T-helper 2 cell treated with Interferon-gamma antibody and Interleukin-4, amounts not matched to agents 5 μg/mL and 100 μg/mL, for 36 hours (primary cell): ENCODE measurements at regions not wholly inside any gene's neighbourhood (a gene's known extent, or its start where the extent isn't known, plus 50 kb on each side); places are given as distances from the start of the nearest gene placed in this dataset.

ENCODE experiments used
- DNase-seq: peaks from one replicate; pipeline ENCODE4 v3.0.0; 2021; ENCODE audit warnings: low spot score
- H3K27ac Mint-ChIP-seq: one replicate; pipeline ENCODE4 v1.8.0; 2021; ENCODE audit warnings: mild to moderate bottlenecking, mixed read lengths
- H3K27me3 Mint-ChIP-seq: one replicate; pipeline ENCODE4 v1.8.0; 2021; ENCODE audit warnings: low read depth, mixed read lengths
- H3K36me3 Mint-ChIP-seq: one replicate; pipeline ENCODE4 v1.8.0; 2021; ENCODE audit warnings: low read depth, mixed read lengths
- H3K4me1 Mint-ChIP-seq: one replicate; pipeline ENCODE4 v1.8.0; 2021; ENCODE audit warnings: low read depth, mixed read lengths
- H3K4me3 Mint-ChIP-seq: one replicate; pipeline ENCODE4 v1.8.0; 2022; ENCODE audit warnings: mild to moderate bottlenecking, moderate library complexity, mixed read lengths
- H3K9me3 Mint-ChIP-seq: one replicate; pipeline ENCODE4 v1.8.0; 2021; ENCODE audit warnings: mixed read lengths

- no peak overlapping the region for H3K4me3 Mint-ChIP-seq
- no peaks in the 10 kb centered on the region for H3K9me3 Mint-ChIP-seq
- DNase-seq, result no peak
- no peak overlapping the region for H3K27ac Mint-ChIP-seq
- H3K27me3 Mint-ChIP-seq, result no peaks in the 10 kb centered on the region
- H3K4me1 Mint-ChIP-seq, result no peaks in the 10 kb centered on the region
- no peaks in the 10 kb centered on the region for H3K36me3 Mint-ChIP-seq
Measured at GRCh38 chr11:116244439-116244838, 528.3 kb downstream of the BUD13 start.

- H3K4me3 Mint-ChIP-seq, result no peak overlapping the region
- H3K36me3 Mint-ChIP-seq, result no peaks in the 10 kb centered on the region
- no peak for DNase-seq
Measured at GRCh38 chr11:116243991-116244390, 528.8 kb downstream of the BUD13 start.

DNA sequence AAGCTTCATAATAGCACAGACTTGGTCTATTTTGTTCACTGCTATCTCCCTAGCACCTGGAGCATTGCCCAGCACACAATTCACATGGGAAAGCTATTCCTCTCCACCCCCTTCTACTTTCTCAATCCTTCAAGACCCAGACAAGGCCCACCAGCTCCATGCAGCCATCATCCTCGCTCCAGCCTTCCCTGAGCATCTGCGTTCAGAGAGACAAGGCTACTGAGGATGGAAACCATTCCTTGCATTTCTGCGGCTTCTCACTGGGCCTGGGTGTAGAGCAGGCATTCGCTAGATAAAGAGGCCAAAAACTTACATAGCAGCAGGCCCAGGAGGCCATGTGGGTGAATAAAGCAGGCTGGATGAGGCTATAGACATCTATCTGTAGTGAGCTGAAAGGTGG, 530.8 kb downstream of the BUD13 start:
- DNase-seq, result no peak
- H3K4me1 Mint-ChIP-seq, result no peaks in the 10 kb centered on the region
- H3K9me3 Mint-ChIP-seq, result no peaks in the 10 kb centered on the region
- no peak overlapping the region for H3K27ac Mint-ChIP-seq
- H3K4me3 Mint-ChIP-seq, result no peak overlapping the region
- H3K27me3 Mint-ChIP-seq, result no peaks in the 10 kb centered on the region
- no peaks in the 10 kb centered on the region for H3K36me3 Mint-ChIP-seq

More at GRCh38 chr11:116243991-116244390, 528.8 kb downstream of the BUD13 start:
- H3K9me3 Mint-ChIP-seq, result no peaks in the 10 kb centered on the region
- H3K27ac Mint-ChIP-seq, result no peak overlapping the region
- no peaks in the 10 kb centered on the region for H3K27me3 Mint-ChIP-seq
- H3K4me1 Mint-ChIP-seq, result no peaks in the 10 kb centered on the region

- no peak overlapping the region for H3K4me3 Mint-ChIP-seq
- no peak for DNase-seq
- H3K27me3 Mint-ChIP-seq, result no peaks in the 10 kb centered on the region
- H3K9me3 Mint-ChIP-seq, result no peaks in the 10 kb centered on the region
- no peaks in the 10 kb centered on the region for H3K36me3 Mint-ChIP-seq
- H3K27ac Mint-ChIP-seq, result no peak overlapping the region
- H3K4me1 Mint-ChIP-seq, result no peaks in the 10 kb centered on the region
Measured at GRCh38 chr11:116240710-116241109, 532.1 kb downstream of the BUD13 start.

DNA sequence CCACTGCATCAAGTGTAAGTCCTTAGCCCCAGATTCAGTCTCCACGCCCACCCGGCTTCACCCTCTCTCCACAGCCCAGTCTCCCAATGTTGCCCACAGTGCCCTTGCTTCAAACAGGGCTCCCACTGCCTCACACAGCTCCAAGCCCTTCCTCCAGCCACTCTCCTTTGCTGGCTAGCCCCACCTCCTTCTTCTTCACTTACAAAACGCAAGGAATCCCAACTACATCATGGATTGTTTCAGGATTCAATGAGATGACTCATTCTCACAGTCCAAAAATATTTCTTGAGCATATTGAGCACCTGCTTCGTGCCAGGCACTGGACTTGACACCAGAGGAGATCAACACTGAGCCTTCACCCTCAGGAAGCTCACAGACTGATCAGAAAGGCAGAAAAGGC, 533.5 kb downstream of the BUD13 start:
- no peak overlapping the region for H3K27ac Mint-ChIP-seq
- H3K9me3 Mint-ChIP-seq, result no peaks in the 10 kb centered on the region
- H3K27me3 Mint-ChIP-seq, result no peaks in the 10 kb centered on the region
- no peak overlapping the region for H3K4me3 Mint-ChIP-seq
- no peak for DNase-seq
- H3K36me3 Mint-ChIP-seq, result no peaks in the 10 kb centered on the region
- H3K4me1 Mint-ChIP-seq, result no peaks in the 10 kb centered on the region

DNA sequence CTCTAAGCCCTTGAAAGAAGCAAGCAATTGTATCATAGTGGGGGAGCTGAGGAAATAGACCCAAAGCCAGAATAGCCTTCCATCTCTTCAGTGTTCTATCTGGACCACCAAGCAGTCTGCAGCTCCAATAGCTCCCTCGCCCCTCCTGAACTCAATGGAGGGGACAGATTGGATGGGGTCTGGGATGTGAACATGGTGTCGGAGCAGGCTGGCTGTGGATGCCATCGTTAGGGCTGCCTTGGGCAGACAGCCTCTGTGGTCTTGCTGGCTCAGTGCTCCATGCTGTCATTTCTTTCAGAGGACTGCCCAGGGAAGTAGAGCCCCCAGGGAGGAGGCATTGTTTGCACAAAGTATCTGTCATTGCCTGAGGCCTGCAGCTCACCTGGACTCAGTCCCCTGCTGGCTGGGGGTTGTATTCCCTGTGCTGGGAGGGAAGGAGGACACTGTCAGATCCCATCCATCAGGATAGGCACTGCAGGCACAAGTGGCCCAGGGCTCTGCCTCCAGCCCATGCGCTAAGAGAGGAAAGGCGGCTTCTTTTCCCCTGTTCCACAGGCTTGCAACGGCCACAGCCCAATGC, 537.7 kb downstream of the BUD13 start:
- H3K36me3 Mint-ChIP-seq, result no peaks in the 10 kb centered on the region

GRCh38 chr11:116233561-116233960, 539.2 kb downstream of the BUD13 start:
- Mint-ChIP-seq H3K4me1 (no peaks in the 10 kb centered on the region), H3K27me3 (no peaks in the 10 kb centered on the region), H3K4me3 (no peak overlapping the region), H3K27ac (no peak overlapping the region), H3K9me3 (no peaks in the 10 kb centered on the region), H3K36me3 (no peaks in the 10 kb centered on the region)
- no peak for DNase-seq

More for the DNA sequence above, 537.7 kb downstream of the BUD13 start:
- H3K27ac Mint-ChIP-seq, result no peak overlapping the region
- H3K4me1 Mint-ChIP-seq, result no peaks in the 10 kb centered on the region
- no peaks in the 10 kb centered on the region for H3K27me3 Mint-ChIP-seq
- H3K4me3 Mint-ChIP-seq, result no peak overlapping the region
- no peak for DNase-seq
- H3K9me3 Mint-ChIP-seq, result no peaks in the 10 kb centered on the region

DNA sequence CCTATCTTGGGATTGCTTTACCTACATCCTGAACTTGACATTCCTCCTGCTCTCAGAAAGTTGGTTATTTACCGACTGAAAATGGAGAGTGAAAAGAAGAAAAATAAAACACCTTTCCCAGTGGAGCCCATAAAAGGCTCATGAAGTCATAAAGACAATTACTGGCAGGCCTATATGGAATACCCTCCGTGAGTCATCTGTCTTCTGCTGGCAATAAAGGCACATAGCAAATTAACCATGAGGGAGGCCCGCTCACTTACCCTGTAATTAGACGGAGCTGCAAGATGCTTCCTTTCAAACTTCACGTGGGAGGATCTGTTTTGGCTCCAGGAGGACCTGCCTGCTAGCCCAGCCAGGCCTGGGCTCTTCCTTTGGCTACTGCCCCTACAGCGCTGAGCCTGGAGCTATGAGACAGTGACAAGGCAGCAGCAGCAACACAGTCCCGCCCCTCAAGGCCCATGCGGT, 540.4 kb downstream of the BUD13 start:
- no peaks in the 10 kb centered on the region for H3K4me1 Mint-ChIP-seq
- H3K36me3 Mint-ChIP-seq, result no peaks in the 10 kb centered on the region
- H3K9me3 Mint-ChIP-seq, result no peaks in the 10 kb centered on the region
- no peak overlapping the region for H3K27ac Mint-ChIP-seq
- H3K4me3 Mint-ChIP-seq, result no peak overlapping the region
- DNase-seq, result no peak
- no peaks in the 10 kb centered on the region for H3K27me3 Mint-ChIP-seq

DNA sequence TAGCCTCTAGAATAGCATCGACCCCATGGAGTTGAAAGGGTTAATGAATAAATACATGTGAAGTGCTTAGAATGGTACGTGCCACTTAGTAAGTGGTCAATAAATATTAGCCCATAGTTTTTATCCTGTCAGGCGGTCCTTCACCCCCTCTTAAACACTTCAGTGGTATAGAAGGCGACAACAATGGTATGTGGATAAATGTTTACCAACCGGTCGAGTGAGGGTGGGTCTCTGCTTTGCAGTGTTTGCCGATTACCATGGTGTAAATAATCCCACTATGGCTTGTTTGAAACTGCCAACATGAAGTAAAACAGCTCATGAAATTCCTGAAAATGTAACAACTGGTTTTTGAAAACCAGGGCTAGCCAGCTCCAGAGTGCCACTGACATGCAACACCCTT, 541.2 kb downstream of the BUD13 start:
- H3K9me3 Mint-ChIP-seq, result no peaks in the 10 kb centered on the region
- no peaks in the 10 kb centered on the region for H3K27me3 Mint-ChIP-seq
- H3K27ac Mint-ChIP-seq, result no peak overlapping the region
- no peaks in the 10 kb centered on the region for H3K4me1 Mint-ChIP-seq
- DNase-seq, result no peak
- H3K36me3 Mint-ChIP-seq, result no peaks in the 10 kb centered on the region
- no peak overlapping the region for H3K4me3 Mint-ChIP-seq

- Mint-ChIP-seq H3K4me3 (no peak overlapping the region), H3K4me1 (no peaks in the 10 kb centered on the region), H3K36me3 (no peaks in the 10 kb centered on the region), H3K27ac (no peak overlapping the region), H3K9me3 (no peaks in the 10 kb centered on the region), H3K27me3 (no peaks in the 10 kb centered on the region)
- DNase-seq, result no peak
Measured at GRCh38 chr11:116230438-116230837, 542.3 kb downstream of the BUD13 start.

GRCh38 chr11:116229236-116229970, 543.4 kb downstream of the BUD13 start:
- Mint-ChIP-seq H3K9me3 (no peaks in the 10 kb centered on the region), H3K4me3 (no peak overlapping the region), H3K27me3 (no peaks in the 10 kb centered on the region), H3K36me3 (no peaks in the 10 kb centered on the region), H3K4me1 (no peaks in the 10 kb centered on the region), H3K27ac (no peak overlapping the region)
- no peak for DNase-seq

GRCh38 chr11:116226731-116227130, 546.1 kb downstream of the BUD13 start:
- no peak overlapping the region for H3K4me3 Mint-ChIP-seq
- H3K9me3 Mint-ChIP-seq, result no peaks in the 10 kb centered on the region
- H3K27me3 Mint-ChIP-seq, result no peaks in the 10 kb centered on the region
- no peaks in the 10 kb centered on the region for H3K4me1 Mint-ChIP-seq
- DNase-seq, result no peak
- no peak overlapping the region for H3K27ac Mint-ChIP-seq
- H3K36me3 Mint-ChIP-seq, result no peaks in the 10 kb centered on the region

- H3K4me3 Mint-ChIP-seq, result no peak overlapping the region
- no peaks in the 10 kb centered on the region for H3K4me1 Mint-ChIP-seq
- no peak overlapping the region for H3K27ac Mint-ChIP-seq
- no peak for DNase-seq
- no peaks in the 10 kb centered on the region for H3K36me3 Mint-ChIP-seq
- H3K27me3 Mint-ChIP-seq, result no peaks in the 10 kb centered on the region
- no peaks in the 10 kb centered on the region for H3K9me3 Mint-ChIP-seq
Measured at GRCh38 chr11:116225784-116226585, 546.8 kb downstream of the BUD13 start.

DNA sequence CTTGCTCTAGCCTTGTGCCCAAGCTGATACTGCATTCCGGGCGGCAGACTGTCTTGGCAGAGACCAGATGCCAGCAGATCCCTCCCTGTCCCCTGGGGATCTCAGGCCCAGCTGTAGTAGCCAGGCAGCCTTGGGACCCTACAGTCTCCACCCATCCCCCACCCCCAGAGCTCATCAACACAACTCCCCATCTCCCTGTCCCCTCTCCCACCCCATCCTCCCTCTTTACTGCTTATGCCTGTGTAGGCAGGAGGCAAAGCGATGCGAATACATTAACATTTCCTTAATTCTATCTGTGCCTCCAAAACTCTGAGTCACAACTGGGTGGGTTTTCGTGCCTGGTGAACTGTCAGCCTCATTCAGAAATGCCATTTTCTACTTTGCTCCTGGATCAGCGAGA, 547.6 kb downstream of the BUD13 start:
- Mint-ChIP-seq H3K27me3 (no peaks in the 10 kb centered on the region), H3K4me1 (no peaks in the 10 kb centered on the region), H3K9me3 (no peaks in the 10 kb centered on the region), H3K36me3 (no peaks in the 10 kb centered on the region), H3K4me3 (no peak overlapping the region), H3K27ac (no peak overlapping the region)
- no peak for DNase-seq
